DND-41 (cell line): ENCODE measurements at regions not wholly inside any gene's neighbourhood (a gene's known extent, or its start where the extent isn't known, plus 50 kb on each side); places are given as distances from the start of the nearest gene placed in this dataset.

Experiments used
- EZH2 ChIP-seq: IDR thresholded peaks from 3 replicates; pipeline ENCODE4 v1.6.1; 2012; ENCODE audit warnings: borderline replicate concordance, low read depth, mild to moderate bottlenecking, moderate library complexity, low read length, inconsistent platforms; ENCODE audit not compliant: severe bottlenecking
- TF ChIP-seq, protein P1 (sequence below): IDR thresholded peaks from 2 replicates; pipeline ENCODE4 v1.5.1; 2012; ENCODE audit warnings: borderline replicate concordance, low read length, moderate library complexity, mild to moderate bottlenecking; ENCODE audit not compliant: poor library complexity, severe bottlenecking; ENCODE audit errors: extremely low read depth

DNA sequence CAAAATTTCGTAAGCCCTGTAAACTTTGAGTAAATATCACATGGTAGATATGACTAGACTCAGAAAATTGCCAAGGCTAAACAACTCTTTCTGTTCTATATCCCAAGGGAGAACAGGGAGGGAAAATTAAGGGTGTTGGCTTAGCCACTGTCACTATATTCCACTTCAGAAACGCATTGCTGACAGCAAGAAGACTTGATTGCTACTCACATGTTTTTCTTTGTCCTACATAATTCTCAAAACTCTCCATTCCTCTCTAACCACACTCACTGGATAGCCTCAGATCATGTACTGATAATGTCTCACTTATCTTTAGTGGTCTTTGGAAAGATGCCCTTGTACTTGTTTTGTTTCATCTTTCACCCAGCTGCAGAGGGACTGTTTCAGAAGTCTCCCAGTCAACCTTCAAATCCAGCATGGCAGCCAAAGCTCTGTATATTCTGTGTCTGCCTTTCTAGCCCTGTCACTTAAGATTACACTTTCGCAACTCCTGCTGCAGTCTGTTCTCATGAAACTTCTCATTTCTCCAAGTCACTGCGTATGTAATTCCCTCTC lies 582.4 kb upstream of the FZD8 start:
- TF ChIP-seq, protein P1, sequence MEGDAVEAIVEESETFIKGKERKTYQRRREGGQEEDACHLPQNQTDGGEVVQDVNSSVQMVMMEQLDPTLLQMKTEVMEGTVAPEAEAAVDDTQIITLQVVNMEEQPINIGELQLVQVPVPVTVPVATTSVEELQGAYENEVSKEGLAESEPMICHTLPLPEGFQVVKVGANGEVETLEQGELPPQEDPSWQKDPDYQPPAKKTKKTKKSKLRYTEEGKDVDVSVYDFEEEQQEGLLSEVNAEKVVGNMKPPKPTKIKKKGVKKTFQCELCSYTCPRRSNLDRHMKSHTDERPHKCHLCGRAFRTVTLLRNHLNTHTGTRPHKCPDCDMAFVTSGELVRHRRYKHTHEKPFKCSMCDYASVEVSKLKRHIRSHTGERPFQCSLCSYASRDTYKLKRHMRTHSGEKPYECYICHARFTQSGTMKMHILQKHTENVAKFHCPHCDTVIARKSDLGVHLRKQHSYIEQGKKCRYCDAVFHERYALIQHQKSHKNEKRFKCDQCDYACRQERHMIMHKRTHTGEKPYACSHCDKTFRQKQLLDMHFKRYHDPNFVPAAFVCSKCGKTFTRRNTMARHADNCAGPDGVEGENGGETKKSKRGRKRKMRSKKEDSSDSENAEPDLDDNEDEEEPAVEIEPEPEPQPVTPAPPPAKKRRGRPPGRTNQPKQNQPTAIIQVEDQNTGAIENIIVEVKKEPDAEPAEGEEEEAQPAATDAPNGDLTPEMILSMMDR: no peak
- TF ChIP-seq EZH2: no peak
